GM12873 (cell line): ENCODE measurements at regions not wholly inside any gene's neighbourhood (a gene's known extent, or its start where the extent isn't known, plus 50 kb on each side); places are given as distances from the start of the nearest gene placed in this dataset.

Experiments
- TF ChIP-seq, protein P1 (sequence below): IDR thresholded peaks from 2 replicates; pipeline ENCODE4 v1.5.1; 2012; ENCODE audit warnings: low read depth, mild to moderate bottlenecking, moderate library complexity, low read length, control low read depth; ENCODE audit not compliant: insufficient read depth; ENCODE audit errors: missing control alignments

DNA sequence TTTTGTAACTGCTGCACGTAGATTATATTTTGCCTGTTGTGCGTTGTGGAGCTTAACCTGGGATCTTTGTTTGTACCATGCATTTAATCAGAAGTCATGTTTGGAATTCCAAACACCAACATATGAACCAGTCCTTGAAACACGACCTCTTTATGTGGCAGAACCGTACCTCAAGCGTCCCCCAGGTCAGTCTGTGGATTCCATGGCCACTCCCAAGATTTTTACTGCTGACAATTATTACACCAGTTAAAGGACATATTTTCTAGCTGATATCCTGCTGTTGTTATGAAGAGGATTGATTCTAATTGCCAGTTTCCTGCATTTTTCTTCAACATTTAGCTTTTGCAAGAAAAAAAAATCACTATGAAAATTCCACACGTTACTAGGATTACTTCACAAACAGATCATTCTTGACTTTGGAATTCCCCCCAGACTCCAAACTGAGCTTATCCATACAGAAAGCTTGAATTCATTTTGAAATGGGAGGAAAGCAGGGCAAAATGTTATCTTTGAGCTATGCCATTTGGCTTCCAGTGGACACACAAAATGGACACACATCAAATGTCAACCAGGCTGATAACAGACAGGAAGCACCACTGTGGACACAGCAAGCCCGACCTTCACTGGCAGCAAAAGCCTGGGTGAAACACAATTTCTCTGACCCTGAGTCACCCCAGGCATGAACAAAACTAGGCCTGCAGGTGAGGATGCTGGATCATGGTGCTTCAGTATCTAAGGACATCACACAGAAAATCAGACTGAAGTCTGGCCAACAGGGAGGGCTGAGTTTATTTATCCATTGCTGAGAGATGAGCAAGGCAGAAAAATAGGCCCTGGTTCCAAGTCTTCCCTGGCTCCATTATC lies 542.9 kb upstream of the JAG1 start:
- TF ChIP-seq, protein P1, sequence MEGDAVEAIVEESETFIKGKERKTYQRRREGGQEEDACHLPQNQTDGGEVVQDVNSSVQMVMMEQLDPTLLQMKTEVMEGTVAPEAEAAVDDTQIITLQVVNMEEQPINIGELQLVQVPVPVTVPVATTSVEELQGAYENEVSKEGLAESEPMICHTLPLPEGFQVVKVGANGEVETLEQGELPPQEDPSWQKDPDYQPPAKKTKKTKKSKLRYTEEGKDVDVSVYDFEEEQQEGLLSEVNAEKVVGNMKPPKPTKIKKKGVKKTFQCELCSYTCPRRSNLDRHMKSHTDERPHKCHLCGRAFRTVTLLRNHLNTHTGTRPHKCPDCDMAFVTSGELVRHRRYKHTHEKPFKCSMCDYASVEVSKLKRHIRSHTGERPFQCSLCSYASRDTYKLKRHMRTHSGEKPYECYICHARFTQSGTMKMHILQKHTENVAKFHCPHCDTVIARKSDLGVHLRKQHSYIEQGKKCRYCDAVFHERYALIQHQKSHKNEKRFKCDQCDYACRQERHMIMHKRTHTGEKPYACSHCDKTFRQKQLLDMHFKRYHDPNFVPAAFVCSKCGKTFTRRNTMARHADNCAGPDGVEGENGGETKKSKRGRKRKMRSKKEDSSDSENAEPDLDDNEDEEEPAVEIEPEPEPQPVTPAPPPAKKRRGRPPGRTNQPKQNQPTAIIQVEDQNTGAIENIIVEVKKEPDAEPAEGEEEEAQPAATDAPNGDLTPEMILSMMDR: no peak

DNA sequence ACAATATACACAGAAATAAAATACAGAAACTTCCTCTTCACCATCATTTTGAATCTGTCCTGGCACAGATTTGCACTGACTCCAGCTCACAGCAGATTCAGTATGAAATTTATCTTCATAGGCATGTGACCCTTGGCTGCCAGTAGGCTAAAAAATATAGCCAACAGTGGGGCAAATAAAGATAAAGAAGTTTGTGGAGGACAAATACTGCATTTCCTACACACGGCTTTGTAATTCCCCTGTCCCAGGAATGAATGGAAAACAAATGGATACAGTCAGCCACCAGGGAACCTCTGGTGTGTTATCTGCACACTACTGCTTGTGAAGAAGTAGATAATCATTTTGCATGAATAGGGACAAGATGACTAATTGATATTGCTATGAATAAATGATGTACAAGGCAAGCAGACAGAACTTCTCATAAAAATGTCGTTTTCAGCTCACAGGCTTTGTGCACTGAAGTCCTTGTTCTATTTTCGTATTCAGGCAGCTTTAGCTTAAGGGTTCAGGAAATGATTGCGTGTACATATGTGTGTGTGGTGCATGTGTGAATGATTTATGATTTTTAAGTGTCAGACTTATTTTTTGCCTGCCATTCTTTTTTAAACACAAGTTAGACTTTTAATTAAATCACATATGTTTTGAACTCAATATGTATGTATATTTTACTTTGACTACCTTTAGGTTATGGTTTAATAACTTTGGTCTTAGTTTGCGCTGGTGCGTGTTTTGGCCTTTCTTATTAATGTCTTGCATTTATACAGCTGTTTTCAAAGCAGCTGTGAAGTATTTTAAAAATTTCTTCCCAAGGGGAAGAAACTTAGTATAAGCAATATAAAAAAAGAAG lies 543.8 kb upstream of the JAG1 start:
- TF ChIP-seq, protein P1: no peak

DNA sequence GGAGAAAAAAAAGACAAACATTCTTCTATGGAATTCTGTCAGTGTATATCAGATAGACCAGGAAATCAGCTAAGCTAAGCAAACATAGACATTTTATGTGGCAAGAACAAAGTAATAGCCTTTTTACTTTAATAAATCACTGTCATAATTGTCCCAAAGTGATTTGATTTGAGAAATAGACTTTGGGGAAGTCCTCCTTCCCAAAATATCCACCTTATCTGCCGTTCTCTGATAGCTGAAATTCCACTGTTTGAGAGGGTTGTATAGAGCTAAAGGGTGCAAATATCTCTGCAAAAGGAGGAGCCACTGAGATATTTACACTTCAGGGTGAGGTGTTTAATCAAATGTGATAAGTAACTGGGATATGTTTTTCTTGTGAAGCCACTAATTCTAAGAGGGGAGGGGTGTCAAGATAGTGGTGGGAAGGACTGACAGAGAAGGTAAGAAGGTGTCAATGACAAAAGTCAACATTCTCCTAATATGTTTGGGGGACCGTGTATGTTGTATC lies 544.4 kb upstream of the JAG1 start:
- TF ChIP-seq, protein P1: no peak

DNA sequence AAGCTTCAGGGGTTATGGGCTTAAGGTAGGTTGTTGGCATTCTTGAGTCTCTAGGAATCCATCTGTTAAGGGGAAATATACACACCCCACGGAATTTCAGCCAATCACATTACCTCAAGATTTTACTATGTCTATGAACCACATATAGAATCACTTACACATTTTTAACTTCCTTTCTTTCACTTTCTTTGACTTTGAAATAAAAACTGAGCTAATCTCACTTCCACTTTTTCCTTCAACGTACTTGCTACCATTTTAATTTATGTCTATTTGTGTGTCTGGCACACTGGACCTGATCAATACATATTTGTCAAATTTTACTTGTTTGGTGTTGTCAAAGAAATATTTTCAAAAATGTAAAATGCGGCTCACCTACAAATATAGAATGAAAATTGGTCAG lies 545.4 kb upstream of the JAG1 start:
- TF ChIP-seq, protein P1: no peak

DNA sequence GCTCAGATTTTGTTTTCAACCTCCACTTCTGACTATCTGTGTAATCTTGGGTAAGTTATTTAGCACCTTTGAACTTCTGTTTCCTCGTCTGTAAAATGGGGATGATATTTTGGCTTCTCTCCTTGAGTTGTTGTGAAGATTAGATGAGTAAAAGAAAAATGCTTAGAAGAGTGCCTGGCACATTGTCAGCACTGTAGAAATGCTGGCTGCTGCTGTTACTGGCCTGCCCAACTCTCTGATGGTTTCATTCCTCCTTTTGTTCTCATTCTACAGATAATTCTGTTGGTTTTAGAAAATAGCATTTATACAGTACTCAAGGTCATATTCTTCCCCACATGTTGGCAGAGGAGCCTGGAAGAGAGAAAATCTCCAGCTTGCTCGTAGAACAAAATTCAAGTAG lies 547.2 kb upstream of the JAG1 start:
- TF ChIP-seq, protein P1: no peak

DNA sequence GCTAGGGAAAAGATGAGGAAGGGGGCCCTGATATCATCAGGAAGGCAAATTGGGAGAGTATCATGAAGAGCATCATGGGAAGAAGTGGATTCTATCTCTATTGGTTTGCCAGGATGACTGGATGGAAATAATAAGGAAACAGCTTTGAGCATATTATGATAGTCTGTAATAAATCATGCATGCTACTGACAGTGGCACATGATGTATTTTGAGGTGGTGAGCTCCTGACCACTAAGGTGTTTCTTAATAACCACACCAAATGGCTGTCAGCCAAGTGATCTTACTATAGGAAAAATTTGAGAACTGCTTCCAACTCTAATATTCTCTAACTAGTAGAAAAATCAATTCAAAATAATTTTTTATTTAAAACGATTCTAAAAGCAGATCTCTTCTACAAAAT lies 548.4 kb upstream of the JAG1 start:
- TF ChIP-seq, protein P1: no peak

DNA sequence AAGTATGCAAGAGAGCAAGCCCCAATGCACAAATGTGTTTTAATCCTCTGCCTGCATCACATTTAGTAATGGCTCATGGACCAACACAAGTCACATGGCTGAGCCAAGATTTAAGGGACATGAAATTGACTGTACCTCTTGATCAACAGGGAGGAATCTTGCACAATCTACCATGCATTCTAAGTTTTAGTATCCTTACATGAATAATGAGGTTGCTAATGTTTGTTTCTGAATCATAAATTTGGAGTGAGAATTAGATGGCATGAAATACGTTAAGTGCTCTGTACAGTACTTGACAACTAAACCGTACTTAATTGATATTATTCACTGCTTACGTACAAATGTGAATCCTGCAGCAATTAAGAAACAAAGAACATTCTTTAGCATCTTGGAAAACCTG lies 553.8 kb upstream of the JAG1 start:
- TF ChIP-seq, protein P1: no peak
